HG03342 (cell line): ENCODE measurements at regions not wholly inside any gene's neighbourhood (a gene's known extent, or its start where the extent isn't known, plus 50 kb on each side); places are given as distances from the start of the nearest gene placed in this dataset.
"Not testable (repeated sequence)": the region's sequence is repeated elsewhere in the genome, so short reads cannot be mapped to it uniquely, and the experiment has no call there.

Source experiments
- ATAC-seq: cut with Tn5 transposase; IDR thresholded peaks from one replicate; pipeline ENCODE4 v1.9.1; 2021; ENCODE audit warnings: mild to moderate bottlenecking, moderate library complexity; ENCODE audit not compliant: unreplicated experiment

DNA sequence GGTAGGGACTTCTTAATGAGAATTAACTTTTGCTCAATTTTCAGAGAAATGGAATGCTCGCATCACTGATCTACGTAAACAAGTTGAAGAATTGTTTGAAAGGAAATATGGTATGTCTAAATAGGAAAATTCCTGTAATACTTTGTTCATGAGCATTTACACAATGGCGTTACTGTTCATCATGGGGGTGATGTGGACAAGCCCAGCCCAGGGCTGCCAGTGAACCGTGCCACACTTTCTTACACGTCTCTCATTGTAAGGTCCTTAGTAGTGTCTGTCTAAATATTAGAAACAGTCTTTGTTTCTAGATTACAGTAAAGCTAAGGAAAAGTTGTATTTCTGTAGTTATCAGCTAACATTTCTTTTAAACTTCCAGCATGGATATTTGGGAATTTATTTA lies 91.0 kb upstream of the SPDYE9 start:
- ATAC-seq: not testable (repeated sequence)

DNA sequence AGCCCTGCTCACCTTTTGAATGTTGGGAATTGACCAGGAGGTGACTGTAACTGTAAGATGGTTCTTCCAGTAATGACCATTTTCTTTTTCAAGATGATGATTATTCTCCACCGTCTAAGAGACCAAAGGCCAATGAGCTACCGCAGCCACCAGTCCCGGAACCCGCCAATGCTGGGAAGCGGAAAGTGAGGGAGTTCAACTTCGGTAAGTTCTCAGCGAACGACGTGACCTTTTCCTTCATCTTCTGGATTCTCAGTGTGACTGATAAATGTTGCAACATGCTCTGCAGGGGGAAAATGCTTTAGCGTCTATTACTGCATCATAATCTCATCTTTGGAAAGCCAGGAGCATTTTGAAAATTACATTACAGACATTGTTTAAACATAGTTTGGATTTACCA lies 89.5 kb upstream of the SPDYE9 start:
- not testable (repeated sequence) for ATAC-seq

DNA sequence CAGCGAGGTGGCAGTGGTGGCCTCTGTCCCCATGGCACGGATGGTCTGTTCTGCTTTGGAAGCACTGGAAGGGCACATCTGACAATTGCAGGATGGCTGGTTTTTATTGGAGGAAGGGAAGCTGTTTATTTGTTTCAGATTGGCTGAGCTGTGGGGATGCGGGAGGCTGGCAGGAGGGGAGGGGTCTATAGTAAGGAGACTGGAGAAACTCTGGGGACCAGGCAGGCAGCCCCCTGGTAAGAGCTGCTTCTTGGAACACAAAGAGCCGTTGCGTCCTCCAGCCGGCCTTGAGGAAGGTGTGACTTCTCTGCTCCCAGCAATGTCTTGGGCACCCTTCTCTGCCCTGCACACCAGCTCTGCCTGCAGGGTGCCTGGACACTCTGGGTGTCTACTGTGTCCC lies 85.1 kb upstream of the SPDYE9 start:
- ATAC-seq: not testable (repeated sequence)

DNA sequence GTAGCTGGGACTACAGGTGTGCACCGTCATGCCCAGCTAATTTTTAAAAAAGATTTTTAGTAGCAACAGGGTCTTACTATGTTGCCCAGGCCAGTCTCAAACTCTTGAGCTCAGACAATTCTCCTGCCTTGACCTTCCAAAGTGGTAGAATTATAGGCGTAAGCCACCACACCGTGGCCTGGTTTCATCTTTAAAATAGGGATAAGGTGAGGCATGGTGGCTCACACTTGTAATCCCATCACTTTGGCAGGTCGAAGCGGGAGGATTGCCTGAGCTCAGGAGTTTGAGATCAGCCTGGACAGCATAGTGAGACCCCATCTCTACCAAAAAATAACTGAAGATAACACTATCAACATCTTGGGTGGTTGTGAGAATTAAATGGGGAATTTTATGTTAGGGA lies 84.6 kb upstream of the SPDYE9 start:
- not testable (repeated sequence) for ATAC-seq

DNA sequence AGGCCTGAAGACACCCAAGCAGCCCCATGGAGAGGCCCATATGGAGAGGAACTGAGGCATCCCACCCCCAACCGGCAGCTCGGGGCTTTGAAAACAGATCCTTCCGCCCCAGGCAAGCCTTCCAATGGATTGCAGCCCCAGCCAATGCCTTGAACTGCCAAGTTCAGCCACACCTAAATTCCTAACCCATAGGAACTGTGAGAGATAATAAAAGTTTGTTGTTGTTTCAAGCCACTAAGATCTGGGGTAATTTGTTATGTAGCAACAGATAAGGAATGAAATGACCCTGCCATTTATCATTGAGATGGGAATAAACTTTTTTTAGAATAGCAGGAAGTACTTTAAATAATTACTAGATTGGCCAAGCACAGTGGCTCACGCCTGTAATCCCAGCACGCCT lies 80.3 kb upstream of the SPDYE9 start:
- not testable (repeated sequence) for ATAC-seq

DNA sequence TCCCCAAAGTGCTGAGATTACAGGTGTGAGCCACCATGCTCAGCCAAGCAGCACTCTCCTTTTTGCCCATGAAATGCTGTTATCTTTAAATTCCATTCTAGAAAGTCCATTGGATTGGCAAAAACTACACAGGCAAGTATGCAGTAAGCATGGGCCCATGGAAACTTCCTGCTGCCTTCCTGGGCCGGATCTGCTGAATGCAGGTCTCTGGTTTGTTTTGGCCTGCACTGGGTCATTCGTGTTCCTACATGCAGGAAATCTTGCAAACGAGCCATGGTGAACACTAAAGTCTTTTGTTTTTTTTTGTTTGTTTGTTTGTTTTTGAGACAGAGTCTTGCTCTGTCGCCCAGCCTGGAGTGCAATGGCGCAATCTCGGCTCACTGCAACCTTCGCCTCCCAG lies 76.8 kb upstream of the SPDYE9 start:
- not testable (repeated sequence) for ATAC-seq

DNA sequence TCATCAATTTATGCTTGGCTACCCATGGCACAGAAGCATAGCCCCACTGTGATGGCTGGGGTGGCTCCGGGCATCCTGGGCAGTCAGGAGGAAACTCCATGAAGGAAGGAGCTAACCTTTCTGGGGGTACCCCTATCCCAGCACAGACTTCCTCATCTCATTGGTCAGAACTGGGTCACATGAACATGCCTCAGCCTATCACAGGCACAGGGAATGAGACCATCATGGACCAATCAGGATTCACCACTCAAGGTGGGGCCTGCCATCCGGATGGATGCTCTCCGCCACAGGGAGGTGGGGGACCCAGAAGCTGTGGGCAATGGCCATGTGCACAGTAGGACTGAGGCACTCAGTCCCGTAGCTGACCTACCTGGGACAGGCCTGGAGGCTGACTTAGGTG lies 75.9 kb upstream of the SPDYE9 start:
- ATAC-seq: not testable (repeated sequence)

DNA sequence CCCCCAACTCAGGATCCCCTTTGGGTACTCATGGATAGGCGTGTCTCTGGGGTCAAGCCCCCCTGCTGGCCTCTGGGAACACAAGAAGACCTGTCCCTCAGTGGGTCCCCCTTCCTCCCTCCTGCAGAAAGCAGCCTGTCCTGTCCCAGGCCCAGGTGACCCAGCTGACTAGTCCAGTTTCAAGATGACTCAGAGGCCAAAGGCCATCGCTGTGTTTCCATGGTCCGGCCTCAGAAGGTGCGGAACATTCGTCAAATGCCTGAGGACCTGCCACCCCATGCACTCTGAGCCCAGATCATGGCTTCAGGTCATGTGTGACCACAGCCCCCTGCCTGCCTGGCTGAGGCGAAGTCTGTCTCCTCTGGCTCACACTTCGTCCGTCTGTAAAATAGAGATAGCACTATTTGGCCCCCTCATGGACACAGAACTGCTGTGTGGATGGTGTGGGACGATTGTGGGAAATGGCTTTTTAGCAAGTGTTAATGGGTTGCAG lies 71.4 kb upstream of the SPDYE9 start:
- not testable (repeated sequence) for ATAC-seq

DNA sequence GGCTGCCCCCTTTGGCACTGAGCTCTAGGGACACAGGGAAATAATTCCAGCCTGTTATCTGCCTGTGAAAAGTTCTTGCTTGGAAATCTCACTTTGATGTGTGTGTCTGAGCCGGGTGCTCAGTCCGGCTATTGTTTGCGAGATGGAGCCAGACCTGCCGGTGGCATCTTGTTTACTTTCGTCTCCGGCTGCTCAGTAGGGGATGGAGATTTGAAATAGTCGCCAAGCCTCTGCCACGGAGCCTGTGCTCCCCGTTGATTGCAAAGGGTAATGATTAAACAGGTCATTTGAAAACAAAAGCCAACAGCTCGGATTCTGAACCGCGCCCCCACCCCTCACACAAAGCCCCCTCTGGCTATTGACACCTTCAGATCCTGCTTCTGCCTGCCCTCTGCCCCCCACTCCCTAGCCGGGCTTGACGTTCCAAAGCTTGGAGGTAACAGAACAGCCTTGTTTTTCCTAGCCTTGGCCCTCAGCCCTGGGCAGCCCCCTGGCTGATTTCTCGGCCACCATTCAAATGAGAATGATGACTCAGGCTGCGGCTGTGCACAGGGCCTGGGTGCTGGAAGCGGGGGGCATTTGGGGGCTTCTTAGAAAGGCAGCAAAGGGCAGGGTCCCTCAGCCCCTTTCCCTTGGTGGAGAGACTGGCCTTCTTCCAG lies 70.8 kb upstream of the SPDYE9 start:
- not testable (repeated sequence) for ATAC-seq

DNA sequence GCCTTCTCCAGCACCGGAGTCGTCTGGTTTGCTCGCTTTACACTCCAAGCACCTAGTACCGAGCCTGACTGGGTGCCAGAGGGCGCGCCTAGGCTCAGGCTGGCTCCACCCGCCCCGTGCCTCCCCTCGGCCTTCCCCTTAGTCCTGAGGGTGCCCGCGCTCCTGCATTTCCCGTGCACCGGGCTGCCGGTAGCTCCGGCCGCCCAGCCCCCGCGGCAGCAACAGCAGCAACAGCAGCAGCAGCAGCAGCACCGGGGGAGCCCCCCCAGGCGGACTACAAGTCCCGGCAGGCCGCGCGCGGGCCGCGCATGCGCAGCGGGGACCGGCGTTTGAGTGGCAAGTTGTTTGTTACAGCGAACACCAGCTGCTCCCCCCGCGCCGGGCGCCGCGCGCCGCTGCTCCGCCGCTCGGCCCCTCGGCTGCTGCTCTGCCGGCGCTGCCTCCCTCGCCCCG lies 68.8 kb upstream of the SPDYE9 start:
- ATAC-seq: peak; percentile 77

DNA sequence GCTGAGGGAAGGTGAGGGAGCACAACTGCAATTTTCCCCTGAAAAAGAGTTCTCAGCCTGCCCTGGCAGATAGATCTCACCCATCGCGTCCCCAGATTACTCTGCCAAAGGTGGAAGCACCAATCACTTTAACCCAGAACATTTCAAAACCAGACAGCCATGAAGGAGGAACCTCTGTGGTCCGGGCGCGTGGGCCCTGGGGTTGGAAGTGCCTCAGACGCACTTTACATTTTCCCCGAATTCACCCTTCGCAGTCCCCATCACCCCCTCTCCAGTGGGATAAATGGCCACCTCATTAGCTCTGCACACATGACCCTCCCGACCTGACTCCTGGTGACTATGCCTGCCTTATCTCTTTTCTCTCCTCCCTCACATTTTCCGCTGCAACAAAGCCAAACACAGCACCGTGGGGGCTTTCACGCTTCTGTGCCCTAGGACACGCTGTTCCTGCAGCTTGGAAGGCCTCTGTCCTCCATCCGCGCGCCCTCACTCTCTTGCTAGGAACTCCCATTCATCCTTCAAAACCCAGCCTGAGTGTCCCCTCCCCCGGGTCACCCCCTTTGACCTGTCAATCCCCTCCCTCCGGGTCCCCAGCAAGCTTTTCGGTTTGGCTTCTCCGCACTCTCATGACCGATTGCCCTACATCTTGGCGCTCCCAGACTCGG lies 68.2 kb upstream of the SPDYE9 start:
- not testable (repeated sequence) for ATAC-seq

DNA sequence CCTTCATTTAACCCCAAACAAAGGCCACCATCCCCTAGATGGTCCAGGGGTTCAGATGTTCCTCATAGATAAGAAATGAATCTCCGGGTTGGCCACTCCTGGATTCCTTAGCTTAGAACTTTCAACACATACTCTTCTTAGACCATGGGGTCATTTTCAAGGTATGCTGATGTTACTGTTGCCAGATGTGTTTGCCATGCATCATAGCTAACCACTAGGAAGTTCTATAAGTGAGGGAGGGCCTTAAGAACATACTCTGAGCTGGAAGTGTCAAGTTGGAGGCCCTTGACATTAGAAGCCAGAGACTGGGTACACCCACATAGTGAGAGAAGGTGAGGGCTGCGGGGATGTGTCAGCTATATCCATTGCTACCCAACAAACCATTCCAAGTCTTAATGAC lies 62.7 kb upstream of the SPDYE9 start:
- ATAC-seq: not testable (repeated sequence)

DNA sequence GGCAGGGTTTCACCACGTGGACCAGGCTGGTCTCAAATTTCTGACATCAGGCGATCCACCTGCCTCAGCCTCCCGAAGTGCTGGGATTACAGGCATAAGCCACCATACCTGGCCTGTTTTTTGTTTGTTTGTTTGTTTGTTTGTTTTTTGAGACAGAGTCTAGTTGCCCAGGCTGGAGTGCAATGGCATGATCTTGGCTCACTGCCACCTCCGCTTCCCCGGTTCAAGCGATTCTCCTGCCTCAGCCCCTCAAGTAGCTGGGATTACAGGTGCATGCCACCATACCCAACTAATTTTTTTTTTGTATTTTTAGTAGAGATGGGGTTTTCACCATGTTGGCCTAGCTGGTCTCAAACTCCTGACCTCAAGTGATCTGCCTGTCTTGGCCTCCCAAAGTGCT lies 61.8 kb upstream of the SPDYE9 start:
- not testable (repeated sequence) for ATAC-seq

DNA sequence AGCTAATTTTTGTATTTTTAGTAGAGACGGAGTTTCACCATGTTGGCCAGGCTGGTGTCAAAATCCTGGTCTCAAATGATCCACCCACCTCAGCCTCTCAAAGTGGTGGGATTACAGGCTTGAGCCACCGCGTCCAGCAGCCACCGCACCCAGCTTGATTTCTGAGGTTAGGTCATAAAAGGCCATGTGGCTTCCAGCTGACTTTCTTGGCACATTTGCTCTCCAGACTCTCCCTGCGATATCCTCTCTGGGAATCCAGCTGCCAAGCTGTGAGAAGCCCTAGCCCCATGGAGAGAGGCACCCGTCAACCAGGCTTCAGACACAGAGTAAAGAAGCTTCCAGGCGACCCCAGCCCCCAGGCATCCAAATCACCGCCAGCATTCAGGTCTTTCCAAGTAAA lies 58.2 kb upstream of the SPDYE9 start:
- ATAC-seq: not testable (repeated sequence)

DNA sequence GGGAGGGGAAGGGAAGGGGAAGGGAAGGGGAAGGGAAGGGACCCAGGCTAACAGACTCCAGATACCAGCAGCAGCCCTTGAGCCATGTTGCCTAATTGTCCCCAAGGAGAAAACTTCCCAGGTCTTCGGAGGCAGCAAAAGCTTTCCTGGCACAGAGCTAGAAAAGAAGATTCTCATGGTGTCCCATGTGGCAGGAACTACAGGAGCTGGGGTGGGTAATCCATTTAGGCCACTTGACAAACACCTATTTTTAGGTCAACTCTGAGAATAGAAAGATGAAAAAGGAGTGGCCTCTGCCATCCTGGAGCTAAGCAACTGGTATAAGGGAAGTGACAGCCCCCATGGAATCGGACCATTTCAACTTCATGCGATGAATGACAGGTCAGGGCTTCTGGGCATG lies 52.1 kb upstream of the SPDYE9 start:
- ATAC-seq: not testable (repeated sequence)
